Kidney (tissue), 13 donors: ENCODE measurements at regions not wholly inside any gene's neighbourhood (a gene's known extent, or its start where the extent isn't known, plus 50 kb on each side); places are given as distances from the start of the nearest gene placed in this dataset.

Experiments used
- DNase-seq, 5 donors: peaks; one replicate each; pipeline ENCODE4 v3.0.0-alpha.2; 2013 to 2020
- FAIRE-seq: peaks from 2 replicates; lab custom pipeline; 2012; peaks lifted over from hg19 to GRCh38; lab: Jason Lieb, UNC
- H3K27ac ChIP-seq, 2 donors: one replicate each; pipeline ENCODE4 v1.7.0; 2013; ENCODE audit warnings: low read depth in 2 of 2, low read length in 2 of 2, inconsistent platforms in 1 of 2
- H3K27me3 ChIP-seq: one replicate; pipeline ENCODE4 v1.7.1; 2013; ENCODE audit warnings: low read length, inconsistent platforms; ENCODE audit not compliant: control insufficient read depth, insufficient read depth
- H3K36me3 ChIP-seq, 3 donors: one replicate each; pipeline versions ENCODE4 v1.7.0 to v1.7.1; 2013; ENCODE audit warnings: low read length in 3 of 3, control low read depth in 1 of 3, inconsistent platforms in 1 of 3; ENCODE audit not compliant: insufficient read depth in 3 of 3, control insufficient read depth in 2 of 3
- H3K4me1 ChIP-seq, 3 donors: one replicate each; pipeline versions ENCODE4 v1.7.0 to v1.7.1; 2013; ENCODE audit warnings: low read length in 3 of 3, inconsistent platforms in 1 of 3, low read depth in 1 of 3; ENCODE audit not compliant: control insufficient read depth in 2 of 3, insufficient read depth in 2 of 3
- H3K4me3 ChIP-seq, 3 donors: one replicate each; pipeline versions ENCODE4 v1.7.0 to v1.8.1; 2013; ENCODE audit warnings: low read length in 3 of 3, control low read depth in 1 of 3, inconsistent platforms in 1 of 3
- H3K9ac ChIP-seq, 3 donors: one replicate each; pipeline versions ENCODE4 v1.7.0 to v1.7.1; 2013; ENCODE audit warnings: low read length in 3 of 3, control low read depth in 1 of 3, inconsistent platforms in 1 of 3
- H3K9me3 ChIP-seq, 3 donors: one replicate each; pipeline versions ENCODE4 v1.7.0 to v1.7.1; 2013; ENCODE audit warnings: low read length in 3 of 3, control low read depth in 1 of 3, inconsistent platforms in 1 of 3; ENCODE audit not compliant: control insufficient read depth in 2 of 3, insufficient read depth in 1 of 3
- intact Hi-C: fragments of 100-400 bp; cut with DNase I; formaldehyde crosslinking; loops from one replicate; pipeline ENCODE4 v1.11.1; 2022
- TF ChIP-seq, protein P1 (sequence below): IDR thresholded peaks from 3 replicates; pipeline ENCODE4 v1.5.1; 2012; ENCODE audit warnings: mild to moderate bottlenecking, moderate library complexity, borderline replicate concordance; ENCODE audit not compliant: insufficient read depth; ENCODE audit errors: extremely low read depth
- donor health status: control.
- donor health status: control.
- donor health status: control.
- donor health status: control.
- donor health status: control.
- donor health status: DM: yes; HTN: yes; CAD: no.
- donor health status: Normal renal cell carcinoma (clear cell type).

GRCh38 chr5:125257057-125257972, 510.9 kb upstream of the ZNF608 start:
- Histone ChIP-seq H3K27me3 (no peaks in the 10 kb centered on the region), H3K9ac (no peak overlapping the region), H3K27ac (no peak overlapping the region), H3K4me3 (no peak overlapping the region), H3K36me3 (no peaks in the 10 kb centered on the region), H3K4me1 (no peaks in the 10 kb centered on the region), H3K9me3 (peaks cover 0 to 5% (median 0%) of the 10 kb centered on the region in 3 donors)
- TF ChIP-seq, protein P1, sequence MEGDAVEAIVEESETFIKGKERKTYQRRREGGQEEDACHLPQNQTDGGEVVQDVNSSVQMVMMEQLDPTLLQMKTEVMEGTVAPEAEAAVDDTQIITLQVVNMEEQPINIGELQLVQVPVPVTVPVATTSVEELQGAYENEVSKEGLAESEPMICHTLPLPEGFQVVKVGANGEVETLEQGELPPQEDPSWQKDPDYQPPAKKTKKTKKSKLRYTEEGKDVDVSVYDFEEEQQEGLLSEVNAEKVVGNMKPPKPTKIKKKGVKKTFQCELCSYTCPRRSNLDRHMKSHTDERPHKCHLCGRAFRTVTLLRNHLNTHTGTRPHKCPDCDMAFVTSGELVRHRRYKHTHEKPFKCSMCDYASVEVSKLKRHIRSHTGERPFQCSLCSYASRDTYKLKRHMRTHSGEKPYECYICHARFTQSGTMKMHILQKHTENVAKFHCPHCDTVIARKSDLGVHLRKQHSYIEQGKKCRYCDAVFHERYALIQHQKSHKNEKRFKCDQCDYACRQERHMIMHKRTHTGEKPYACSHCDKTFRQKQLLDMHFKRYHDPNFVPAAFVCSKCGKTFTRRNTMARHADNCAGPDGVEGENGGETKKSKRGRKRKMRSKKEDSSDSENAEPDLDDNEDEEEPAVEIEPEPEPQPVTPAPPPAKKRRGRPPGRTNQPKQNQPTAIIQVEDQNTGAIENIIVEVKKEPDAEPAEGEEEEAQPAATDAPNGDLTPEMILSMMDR: no peak
- FAIRE-seq (no peak), DNase-seq (peak in 1 of 5 donors; percentile 32)
- intact Hi-C loops: no loop called here

- TF ChIP-seq, protein P1: no peak
- H3K27ac ChIP-seq: no peak overlapping the region
Observed at GRCh38 chr5:125257997-125258396, 511.6 kb upstream of the ZNF608 start.

DNA sequence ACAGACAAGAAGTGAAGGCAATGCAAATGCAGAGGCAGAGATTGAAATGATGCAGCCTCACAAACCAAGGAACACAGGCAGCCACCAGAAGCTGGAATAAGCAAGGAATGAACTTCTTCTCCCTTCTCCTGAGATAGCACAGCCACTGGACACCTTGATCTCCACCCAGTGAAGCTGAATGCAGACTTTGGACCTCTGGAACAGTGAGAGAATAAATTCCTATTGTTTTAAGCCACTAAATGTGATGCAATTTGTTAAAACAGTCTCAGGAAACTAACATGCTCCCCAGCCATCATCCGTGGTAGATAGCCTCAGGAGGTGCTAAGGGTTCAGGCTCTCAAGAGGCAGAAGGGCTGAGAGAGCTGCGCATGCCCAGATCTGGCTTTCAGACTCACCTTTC, 512.2 kb upstream of the ZNF608 start:
- FAIRE-seq (no peak), DNase-seq (no peak)
- H3K36me3 ChIP-seq: no peaks in the 10 kb centered on the region
- H3K9me3 ChIP-seq: peaks cover 0 to 5% (median 0%) of the 10 kb centered on the region in 3 donors
- no peak overlapping the region for H3K9ac ChIP-seq
- TF ChIP-seq, protein P1: no peak
- no peak overlapping the region for H3K4me3 ChIP-seq
- H3K4me1 ChIP-seq: no peaks in the 10 kb centered on the region
- no peaks in the 10 kb centered on the region for H3K27me3 ChIP-seq
- no peak overlapping the region for H3K27ac ChIP-seq
- intact Hi-C loops: no loop called here

More at GRCh38 chr5:125257997-125258396, 511.6 kb upstream of the ZNF608 start:
- Histone ChIP-seq H3K36me3 (no peaks in the 10 kb centered on the region), H3K9ac (no peak overlapping the region), H3K27me3 (no peaks in the 10 kb centered on the region), H3K4me3 (no peak overlapping the region), H3K9me3 (peaks cover 0 to 5% (median 0%) of the 10 kb centered on the region in 3 donors), H3K4me1 (no peaks in the 10 kb centered on the region)
- intact Hi-C loops: no loop called here
- FAIRE-seq (no peak), DNase-seq (no peak)
